ENCODE measurements at regions not wholly inside any gene's neighbourhood (a gene's known extent, or its start where the extent isn't known, plus 50 kb on each side); places are given as distances from the start of the nearest gene placed in this dataset.

- ChIA-PET POLR2A (no interaction called here), CTCF (no interaction called here)
- TF ChIP-seq TARDBP (IDR thresholded peaks at IDR 0.05) (no peak), PKNOX1 (IDR thresholded peaks at IDR 0.05) (no peak), SP1 (IDR thresholded peaks at IDR 0.05) (no peak), L3MBTL2 (conservative IDR thresholded peaks at IDR 0.05) (no peak), ELF4 (IDR thresholded peaks at IDR 0.05) (no peak), LEF1 (IDR thresholded peaks at IDR 0.05; ENCODE audit: borderline replicate concordance) (no peak), NFRKB (IDR thresholded peaks at IDR 0.05) (no peak)
- DNase-seq (ENCODE audit: extremely low spot score) = no peak
These were observed 93.7 kb upstream of the PLET1 start for GRCh38 chr11:112354364-112354763.

GRCh38 chr11:112355726-112356125 is 95.1 kb upstream of the PLET1 start:
- CTCF ChIA-PET = interaction anchor here (0.7 kb wide), 1 partner anchor 134 kb away, joined by 3 read pairs; no protein-coding TSS in a partner anchor
- peak; percentile 47 for DNase-seq (ENCODE audit: extremely low spot score)
- POLR2A ChIA-PET = no interaction called here

GRCh38 chr11:112357488-112357887 is 96.8 kb upstream of the PLET1 start:
- DNase-seq (ENCODE audit: extremely low spot score) = no peak
- ChIA-PET CTCF (no interaction called here), POLR2A (no interaction called here)
- TF ChIP-seq ZNF384 (IDR thresholded peaks at IDR 0.05) (no peak), FOXM1 (IDR thresholded peaks at IDR 0.05; ENCODE audit: borderline replicate concordance) (no peak), BHLHE40 (IDR thresholded peaks at IDR 0.05; ENCODE audit: borderline replicate concordance) (no peak), LEF1 (IDR thresholded peaks at IDR 0.05; ENCODE audit: borderline replicate concordance) (no peak), TARDBP (IDR thresholded peaks at IDR 0.05) (no peak), CTBP1 (IDR thresholded peaks at IDR 0.05; ENCODE audit: borderline replicate concordance) (no peak), SUZ12 (IDR thresholded peaks at IDR 0.05) (no peak), PKNOX1 (IDR thresholded peaks at IDR 0.05) (no peak), NFRKB (IDR thresholded peaks at IDR 0.05) (no peak), HDGF (IDR thresholded peaks at IDR 0.05; ENCODE audit: borderline replicate concordance) (no peak), FOXK2 (IDR thresholded peaks at IDR 0.05) (no peak), ARNT (IDR thresholded peaks at IDR 0.05) (no peak)

More at GRCh38 chr11:112355726-112356125, 95.1 kb upstream of the PLET1 start:
- TF ChIP-seq FOXA1 (IDR thresholded peaks at IDR 0.05) (no peak), ARNT (IDR thresholded peaks at IDR 0.05) (no peak), TARDBP (IDR thresholded peaks at IDR 0.05) (no peak), CTBP1 (IDR thresholded peaks at IDR 0.05; ENCODE audit: borderline replicate concordance) (no peak), HDGF (IDR thresholded peaks at IDR 0.05; ENCODE audit: borderline replicate concordance) (no peak), SP1 (IDR thresholded peaks at IDR 0.05) (no peak), L3MBTL2 (conservative IDR thresholded peaks at IDR 0.05) (no peak), LEF1 (IDR thresholded peaks at IDR 0.05; ENCODE audit: borderline replicate concordance) (no peak), ELF4 (IDR thresholded peaks at IDR 0.05) (no peak), BHLHE40 (IDR thresholded peaks at IDR 0.05; ENCODE audit: borderline replicate concordance) (no peak), FOXM1 (IDR thresholded peaks at IDR 0.05; ENCODE audit: borderline replicate concordance) (no peak)

GRCh38 chr11:112361396-112361795 is 100.7 kb upstream of the PLET1 start:
- CTCF ChIA-PET = no interaction called here
- no peak for DNase-seq (ENCODE audit: extremely low spot score)

GRCh38 chr11:112363527-112363926 is 102.9 kb upstream of the PLET1 start:
- POLR2A ChIA-PET = no interaction called here
- DNase-seq (ENCODE audit: extremely low spot score) = no peak
- TF ChIP-seq ZNF384 (IDR thresholded peaks at IDR 0.05) (no peak), FOXA1 (IDR thresholded peaks at IDR 0.05) (no peak), FOXK2 (IDR thresholded peaks at IDR 0.05) (no peak), NFRKB (IDR thresholded peaks at IDR 0.05) (no peak), SUZ12 (IDR thresholded peaks at IDR 0.05) (no peak), FOXM1 (IDR thresholded peaks at IDR 0.05; ENCODE audit: borderline replicate concordance) (no peak), BHLHE40 (IDR thresholded peaks at IDR 0.05; ENCODE audit: borderline replicate concordance) (no peak), PKNOX1 (IDR thresholded peaks at IDR 0.05) (no peak), SP1 (IDR thresholded peaks at IDR 0.05) (no peak), ELF4 (IDR thresholded peaks at IDR 0.05) (no peak), ARNT (IDR thresholded peaks at IDR 0.05) (no peak), CTBP1 (IDR thresholded peaks at IDR 0.05; ENCODE audit: borderline replicate concordance) (no peak), TARDBP (IDR thresholded peaks at IDR 0.05) (no peak), HDGF (IDR thresholded peaks at IDR 0.05; ENCODE audit: borderline replicate concordance) (no peak), LEF1 (IDR thresholded peaks at IDR 0.05; ENCODE audit: borderline replicate concordance) (no peak), L3MBTL2 (conservative IDR thresholded peaks at IDR 0.05) (no peak)
- CTCF ChIA-PET = no interaction called here

More at GRCh38 chr11:112361396-112361795, 100.7 kb upstream of the PLET1 start:
- POLR2A ChIA-PET = no interaction called here
- TF ChIP-seq TARDBP (IDR thresholded peaks at IDR 0.05) = no peak
- TF ChIP-seq LEF1 (IDR thresholded peaks at IDR 0.05; ENCODE audit: borderline replicate concordance) = no peak
- no peak for TF ChIP-seq SP1 (IDR thresholded peaks at IDR 0.05)
- TF ChIP-seq PKNOX1 (IDR thresholded peaks at IDR 0.05) = no peak
- TF ChIP-seq ZNF384 (IDR thresholded peaks at IDR 0.05) = no peak
- TF ChIP-seq L3MBTL2 (conservative IDR thresholded peaks at IDR 0.05) = no peak
- no peak for TF ChIP-seq ARNT (IDR thresholded peaks at IDR 0.05)
- no peak for TF ChIP-seq CTBP1 (IDR thresholded peaks at IDR 0.05; ENCODE audit: borderline replicate concordance)
- TF ChIP-seq BHLHE40 (IDR thresholded peaks at IDR 0.05; ENCODE audit: borderline replicate concordance) = no peak
- no peak for TF ChIP-seq ELF4 (IDR thresholded peaks at IDR 0.05)
- TF ChIP-seq FOXA1 (IDR thresholded peaks at IDR 0.05) = no peak
- no peak for TF ChIP-seq HDGF (IDR thresholded peaks at IDR 0.05; ENCODE audit: borderline replicate concordance)
- no peak for TF ChIP-seq FOXM1 (IDR thresholded peaks at IDR 0.05; ENCODE audit: borderline replicate concordance)
- TF ChIP-seq FOXK2 (IDR thresholded peaks at IDR 0.05) = no peak
- no peak for TF ChIP-seq NFRKB (IDR thresholded peaks at IDR 0.05)
- TF ChIP-seq SUZ12 (IDR thresholded peaks at IDR 0.05) = no peak
